ENCODE measurements at regions not wholly inside any gene's neighbourhood (a gene's known extent, or its start where the extent isn't known, plus 50 kb on each side); places are given as distances from the start of the nearest gene placed in this dataset.

DNA sequence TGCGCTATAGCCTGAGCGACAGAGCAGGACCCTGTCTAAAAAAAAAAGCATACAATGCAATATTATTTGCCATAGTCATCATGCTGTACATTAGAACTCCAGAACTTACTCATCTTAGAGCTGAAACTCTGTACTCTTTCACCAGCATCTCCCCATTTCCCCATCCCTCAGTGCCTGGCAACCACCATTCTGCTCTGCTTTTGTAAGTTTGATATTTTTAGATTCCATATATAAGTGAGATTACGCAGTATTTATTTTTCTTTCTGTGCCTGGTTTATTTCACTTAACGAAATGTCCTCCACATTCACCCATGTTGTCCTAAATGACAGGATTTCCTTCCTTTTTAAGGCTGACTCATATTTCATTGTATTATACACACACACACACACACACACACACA lies 121.8 kb downstream of the BBS10 start:
- ChIA-PET POLR2A (no interaction called here), CTCF (no interaction called here)
- no peak for ATAC-seq
- Histone ChIP-seq H3K36me3 (ENCODE audit: control insufficient read depth, insufficient read depth, low read length) (no peaks in the 10 kb centered on the region), H3K9me3 (ENCODE audit: control insufficient read depth, insufficient read depth, low read depth, low read length) (no peaks in the 10 kb centered on the region), H3K4me1 (ENCODE audit: control insufficient read depth, insufficient read depth, low read length) (no peaks in the 10 kb centered on the region), H3K4me3 (ENCODE audit: low read depth in 2 of 2, low read length in 2 of 2) (no peak overlapping the region), H3K27ac (ENCODE audit: low read length) (no peak overlapping the region), H3K27me3 (ENCODE audit: control insufficient read depth, insufficient read depth, low read length) (no peaks in the 10 kb centered on the region; the same call in 1 of the 2 replicates)
- in situ Hi-C loops (cut with HindIII; ENCODE audit: low pct_unique_long_range_greater_than_20kb, low sequenced_read_pairs) (no loop called here), intact Hi-C loops (cut with micrococcal nuclease; ENCODE audit: unreplicated experiment) (no loop called here)
- DNase-seq (ENCODE audit: low read depth, low spot score), result no peak
- no TSS peak for BruUV-seq (replicated peaks)
- TF ChIP-seq, protein P1, sequence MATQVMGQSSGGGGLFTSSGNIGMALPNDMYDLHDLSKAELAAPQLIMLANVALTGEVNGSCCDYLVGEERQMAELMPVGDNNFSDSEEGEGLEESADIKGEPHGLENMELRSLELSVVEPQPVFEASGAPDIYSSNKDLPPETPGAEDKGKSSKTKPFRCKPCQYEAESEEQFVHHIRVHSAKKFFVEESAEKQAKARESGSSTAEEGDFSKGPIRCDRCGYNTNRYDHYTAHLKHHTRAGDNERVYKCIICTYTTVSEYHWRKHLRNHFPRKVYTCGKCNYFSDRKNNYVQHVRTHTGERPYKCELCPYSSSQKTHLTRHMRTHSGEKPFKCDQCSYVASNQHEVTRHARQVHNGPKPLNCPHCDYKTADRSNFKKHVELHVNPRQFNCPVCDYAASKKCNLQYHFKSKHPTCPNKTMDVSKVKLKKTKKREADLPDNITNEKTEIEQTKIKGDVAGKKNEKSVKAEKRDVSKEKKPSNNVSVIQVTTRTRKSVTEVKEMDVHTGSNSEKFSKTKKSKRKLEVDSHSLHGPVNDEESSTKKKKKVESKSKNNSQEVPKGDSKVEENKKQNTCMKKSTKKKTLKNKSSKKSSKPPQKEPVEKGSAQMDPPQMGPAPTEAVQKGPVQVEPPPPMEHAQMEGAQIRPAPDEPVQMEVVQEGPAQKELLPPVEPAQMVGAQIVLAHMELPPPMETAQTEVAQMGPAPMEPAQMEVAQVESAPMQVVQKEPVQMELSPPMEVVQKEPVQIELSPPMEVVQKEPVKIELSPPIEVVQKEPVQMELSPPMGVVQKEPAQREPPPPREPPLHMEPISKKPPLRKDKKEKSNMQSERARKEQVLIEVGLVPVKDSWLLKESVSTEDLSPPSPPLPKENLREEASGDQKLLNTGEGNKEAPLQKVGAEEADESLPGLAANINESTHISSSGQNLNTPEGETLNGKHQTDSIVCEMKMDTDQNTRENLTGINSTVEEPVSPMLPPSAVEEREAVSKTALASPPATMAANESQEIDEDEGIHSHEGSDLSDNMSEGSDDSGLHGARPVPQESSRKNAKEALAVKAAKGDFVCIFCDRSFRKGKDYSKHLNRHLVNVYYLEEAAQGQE (IDR thresholded peaks at IDR 0.05; ENCODE audit: insufficient read depth in 1 of 2, low read depth in 2 of 2, low read length in 1 of 2), result no peak
- TF ChIP-seq POLR2AphosphoS5 (IDR thresholded peaks at IDR 0.05; ENCODE audit: low read depth, low read length) (no peak), TCF7L2 (IDR thresholded peaks at IDR 0.05; ENCODE audit: low read depth, low read length) (no peak), SIN3A (IDR thresholded peaks at IDR 0.05; ENCODE audit: borderline replicate concordance, insufficient read depth, low read depth, low read length) (no peak)
- TF ChIP-seq, protein P2, sequence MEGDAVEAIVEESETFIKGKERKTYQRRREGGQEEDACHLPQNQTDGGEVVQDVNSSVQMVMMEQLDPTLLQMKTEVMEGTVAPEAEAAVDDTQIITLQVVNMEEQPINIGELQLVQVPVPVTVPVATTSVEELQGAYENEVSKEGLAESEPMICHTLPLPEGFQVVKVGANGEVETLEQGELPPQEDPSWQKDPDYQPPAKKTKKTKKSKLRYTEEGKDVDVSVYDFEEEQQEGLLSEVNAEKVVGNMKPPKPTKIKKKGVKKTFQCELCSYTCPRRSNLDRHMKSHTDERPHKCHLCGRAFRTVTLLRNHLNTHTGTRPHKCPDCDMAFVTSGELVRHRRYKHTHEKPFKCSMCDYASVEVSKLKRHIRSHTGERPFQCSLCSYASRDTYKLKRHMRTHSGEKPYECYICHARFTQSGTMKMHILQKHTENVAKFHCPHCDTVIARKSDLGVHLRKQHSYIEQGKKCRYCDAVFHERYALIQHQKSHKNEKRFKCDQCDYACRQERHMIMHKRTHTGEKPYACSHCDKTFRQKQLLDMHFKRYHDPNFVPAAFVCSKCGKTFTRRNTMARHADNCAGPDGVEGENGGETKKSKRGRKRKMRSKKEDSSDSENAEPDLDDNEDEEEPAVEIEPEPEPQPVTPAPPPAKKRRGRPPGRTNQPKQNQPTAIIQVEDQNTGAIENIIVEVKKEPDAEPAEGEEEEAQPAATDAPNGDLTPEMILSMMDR (IDR thresholded peaks at IDR 0.05), result no peak

DNA sequence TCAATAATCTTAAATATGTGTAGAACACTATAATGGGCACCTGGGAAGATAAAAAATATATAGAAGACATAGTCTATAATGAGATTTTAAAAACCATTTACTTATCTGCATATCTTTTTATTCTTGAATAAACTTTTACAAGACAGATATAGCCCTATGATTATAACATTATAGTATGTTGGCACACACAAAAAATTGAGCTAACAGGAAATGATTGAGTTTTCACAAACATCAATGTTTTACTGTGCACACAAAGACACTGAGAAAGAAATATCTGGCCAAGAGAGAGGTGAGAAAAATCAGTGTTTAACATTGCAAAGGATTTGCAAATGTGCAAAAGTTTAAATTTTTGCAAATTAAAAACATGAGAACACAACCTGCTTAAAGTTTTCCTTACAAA lies 124.3 kb downstream of the BBS10 start:
- in situ Hi-C loops (cut with HindIII; ENCODE audit: low pct_unique_long_range_greater_than_20kb, low sequenced_read_pairs), result no loop called here
- Histone ChIP-seq H3K36me3 (ENCODE audit: control insufficient read depth, insufficient read depth, low read length) (no peaks in the 10 kb centered on the region), H3K4me1 (ENCODE audit: control insufficient read depth, insufficient read depth, low read length) (no peaks in the 10 kb centered on the region), H3K27ac (ENCODE audit: low read length) (no peak overlapping the region), H3K9me3 (ENCODE audit: control insufficient read depth, insufficient read depth, low read depth, low read length) (no peaks in the 10 kb centered on the region), H3K4me3 (ENCODE audit: low read depth in 2 of 2, low read length in 2 of 2) (no peak overlapping the region), H3K27me3 (ENCODE audit: control insufficient read depth, insufficient read depth, low read length) (no peaks in the 10 kb centered on the region; the same call in 1 of the 2 replicates)
- POLR2A ChIA-PET, result no interaction called here
- TF ChIP-seq SIN3A (IDR thresholded peaks at IDR 0.05; ENCODE audit: borderline replicate concordance, insufficient read depth, low read depth, low read length) (no peak), POLR2AphosphoS5 (IDR thresholded peaks at IDR 0.05; ENCODE audit: low read depth, low read length) (no peak), TCF7L2 (IDR thresholded peaks at IDR 0.05; ENCODE audit: low read depth, low read length) (no peak)
- DNase-seq (ENCODE audit: low read depth, low spot score) (no peak), ATAC-seq (no peak)
- no TSS peak for BruUV-seq (replicated peaks)
- CTCF ChIA-PET, result no interaction called here
- intact Hi-C loops (cut with micrococcal nuclease; ENCODE audit: unreplicated experiment), result no loop called here

DNA sequence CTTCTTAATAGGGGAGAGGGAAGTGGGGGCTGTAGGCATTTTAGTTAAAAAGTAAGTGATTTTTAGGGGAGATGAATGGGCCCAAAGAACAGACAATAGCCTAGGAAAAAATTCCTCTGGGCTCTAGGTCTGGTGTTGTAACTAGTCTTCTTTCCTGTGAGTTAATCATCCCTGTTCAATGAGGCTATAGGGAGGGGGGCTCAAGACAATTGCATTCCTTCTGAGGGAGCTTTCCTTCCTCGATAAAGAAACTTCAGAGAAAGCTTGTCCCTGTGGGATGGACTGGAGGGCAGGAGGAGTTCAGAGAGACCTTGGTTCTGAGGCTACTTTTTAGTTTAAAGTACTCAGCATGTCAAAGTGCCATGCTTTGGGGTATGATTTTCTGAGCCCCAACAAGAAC lies 127.2 kb downstream of the BBS10 start:
- Histone ChIP-seq H3K4me3 (ENCODE audit: low read depth in 2 of 2, low read length in 2 of 2) (no peak overlapping the region), H3K27ac (ENCODE audit: low read length) (no peak overlapping the region), H3K9me3 (ENCODE audit: control insufficient read depth, insufficient read depth, low read depth, low read length) (no peaks in the 10 kb centered on the region), H3K4me1 (ENCODE audit: control insufficient read depth, insufficient read depth, low read length) (no peaks in the 10 kb centered on the region), H3K36me3 (ENCODE audit: control insufficient read depth, insufficient read depth, low read length) (no peaks in the 10 kb centered on the region), H3K27me3 (ENCODE audit: control insufficient read depth, insufficient read depth, low read length) (no peaks in the 10 kb centered on the region)
- DNase-seq (ENCODE audit: low read depth, low spot score) (no peak), ATAC-seq (no peak)
- TF ChIP-seq, protein P2 (IDR thresholded peaks at IDR 0.05), result no peak
- no peak for TF ChIP-seq SIN3A (IDR thresholded peaks at IDR 0.05; ENCODE audit: borderline replicate concordance, insufficient read depth, low read depth, low read length)
- TF ChIP-seq, protein P1 (IDR thresholded peaks at IDR 0.05; ENCODE audit: insufficient read depth in 1 of 2, low read depth in 2 of 2, low read length in 1 of 2), result no peak
- no peak for TF ChIP-seq POLR2AphosphoS5 (IDR thresholded peaks at IDR 0.05; ENCODE audit: low read depth, low read length)
- TF ChIP-seq TCF7L2 (IDR thresholded peaks at IDR 0.05; ENCODE audit: low read depth, low read length), result no peak
- in situ Hi-C loops (cut with HindIII; ENCODE audit: low pct_unique_long_range_greater_than_20kb, low sequenced_read_pairs) (no loop called here), intact Hi-C loops (cut with micrococcal nuclease; ENCODE audit: unreplicated experiment) (no loop called here)
- POLR2A ChIA-PET, result no interaction called here
- no TSS peak for BruUV-seq (replicated peaks)
- CTCF ChIA-PET, result no interaction called here

Data from Panc1 (cell line).